Neuronal stem cell (in vitro differentiated cells): ENCODE measurements at regions not wholly inside any gene's neighbourhood (a gene's known extent, or its start where the extent isn't known, plus 50 kb on each side); places are given as distances from the start of the nearest gene placed in this dataset.
"Not testable (repeated sequence)": the region's sequence is repeated elsewhere in the genome, so short reads cannot be mapped to it uniquely, and the experiment has no call there.

Source experiments
- DNase-seq: peaks from one replicate; pipeline ENCODE4 v3.0.0-alpha.2; 2013; ENCODE audit warnings: low spot score
- H2AFZ ChIP-seq: one replicate; pipeline ENCODE4 v1.6.1; 2013; ENCODE audit warnings: mild to moderate bottlenecking, low read length, inconsistent platforms
- H2AK5ac ChIP-seq: 2 replicates; pipeline ENCODE4 v1.6.1; 2013; ENCODE audit warnings: low read depth, mild to moderate bottlenecking, inconsistent platforms, low read length, moderate library complexity, mixed read lengths
- H2BK120ac ChIP-seq: 2 replicates; pipeline ENCODE4 v1.6.1; 2013; ENCODE audit warnings: low read depth, mild to moderate bottlenecking, inconsistent platforms, low read length, moderate library complexity, mixed read lengths
- H2BK12ac ChIP-seq: one replicate; pipeline ENCODE4 v1.6.1; 2013; ENCODE audit warnings: low read length, inconsistent platforms
- H2BK15ac ChIP-seq: 2 replicates; pipeline ENCODE4 v1.6.1; 2013; ENCODE audit warnings: mild to moderate bottlenecking, low read length, inconsistent platforms, mixed read lengths
- H2BK5ac ChIP-seq: one replicate; pipeline ENCODE4 v1.6.1; 2013; ENCODE audit warnings: inconsistent platforms, mild to moderate bottlenecking, low read length, moderate library complexity
- H3K14ac ChIP-seq: one replicate; pipeline ENCODE4 v1.6.1; 2013; ENCODE audit warnings: low read length, inconsistent platforms
- H3K18ac ChIP-seq: 2 replicates; pipeline ENCODE4 v1.6.1; 2013; ENCODE audit warnings: low read length, inconsistent platforms
- H3K23ac ChIP-seq: 2 replicates; pipeline ENCODE4 v1.6.1; 2013; ENCODE audit warnings: low read depth, mild to moderate bottlenecking, mixed read lengths, low read length, inconsistent platforms; ENCODE audit not compliant: poor library complexity
- H3K27ac ChIP-seq: replicated peaks from 3 replicates; pipeline ENCODE4 v1.5.1; 2013; ENCODE audit warnings: low read length, inconsistent platforms
- H3K27me3 ChIP-seq, 3 experiments: 2 replicates each; pipeline ENCODE4 v1.6.1; 2013; ENCODE audit warnings: low read length in 3 of 3, mild to moderate bottlenecking in 2 of 3, inconsistent platforms in 1 of 3, low read depth in 1 of 3, mixed read lengths in 1 of 3, moderate library complexity in 1 of 3; ENCODE audit not compliant: control insufficient read depth in 3 of 3, insufficient read depth in 3 of 3
- H3K36me3 ChIP-seq, 2 donors: replicated peaks in 1 of 2; 2 replicates each; pipeline ENCODE4 v1.6.1; 2013; ENCODE audit warnings: low read length in 2 of 2; ENCODE audit not compliant: control insufficient read depth in 2 of 2, insufficient read depth in 2 of 2
- H3K4ac ChIP-seq: 2 replicates; pipeline ENCODE4 v1.6.1; 2013; ENCODE audit warnings: inconsistent platforms, mild to moderate bottlenecking, low read length, moderate library complexity
- H3K4me1 ChIP-seq, 2 donors: 1 replicate in 1 of 2; 2 replicates in 1 of 2; pipeline ENCODE4 v1.6.1; 2013; ENCODE audit warnings: low read length in 2 of 2, low read depth in 1 of 2; ENCODE audit not compliant: control insufficient read depth in 2 of 2, insufficient read depth in 1 of 2
- H3K4me2 ChIP-seq: one replicate; pipeline ENCODE4 v1.6.1; 2013; ENCODE audit warnings: mild to moderate bottlenecking, low read length, inconsistent platforms; ENCODE audit not compliant: insufficient read depth, poor library complexity, severe bottlenecking
- H3K4me3 ChIP-seq, 2 donors: 2 replicates each; pipeline ENCODE4 v1.5.1; 2013; ENCODE audit warnings: low read length in 2 of 2, mild to moderate bottlenecking in 2 of 2, inconsistent platforms in 1 of 2, moderate library complexity in 1 of 2
- H3K79me1 ChIP-seq: one replicate; pipeline ENCODE4 v1.6.1; 2013; ENCODE audit warnings: low read depth, mild to moderate bottlenecking, inconsistent platforms, low read length, moderate library complexity
- H3K9ac ChIP-seq: one replicate; pipeline ENCODE4 v1.6.1; 2013; ENCODE audit warnings: mild to moderate bottlenecking, low read depth, low read length, inconsistent platforms; ENCODE audit not compliant: poor library complexity
- H3K9me3 ChIP-seq, 2 donors: replicated peaks in 1 of 2; 2 replicates each; pipeline versions ENCODE3 to v1.6.1; 2013; ENCODE audit warnings: low read length in 2 of 2, mild to moderate bottlenecking in 2 of 2, inconsistent platforms in 1 of 2, low read depth in 1 of 2, mixed read lengths in 1 of 2, moderate library complexity in 1 of 2; ENCODE audit not compliant: control insufficient read depth in 2 of 2, insufficient read depth in 1 of 2
- H4K8ac ChIP-seq: one replicate; pipeline ENCODE4 v1.6.1; 2013; ENCODE audit warnings: low read depth, mild to moderate bottlenecking, inconsistent platforms, low read length, moderate library complexity
- H4K91ac ChIP-seq: one replicate; pipeline ENCODE4 v1.6.1; 2013; ENCODE audit warnings: low read length, low read depth, mild to moderate bottlenecking, inconsistent platforms; ENCODE audit not compliant: poor library complexity
- WGBS, 2 donors: extraction: QIAGEN DNeasy Blood & Tissue Kit; methylation state at CpG; one replicate each; pipeline ENCODE4 v1.1.7; 2013; ENCODE audit warnings: missing lambda C conversion rate in 2 of 2, mixed read lengths in 1 of 2; ENCODE audit not compliant: insufficient read length in 2 of 2, insufficient replicate concordance in 1 of 2; ENCODE audit errors: extremely low coverage in 2 of 2; 5-methylcytosine and 5-hydroxymethylcytosine counted together

DNA sequence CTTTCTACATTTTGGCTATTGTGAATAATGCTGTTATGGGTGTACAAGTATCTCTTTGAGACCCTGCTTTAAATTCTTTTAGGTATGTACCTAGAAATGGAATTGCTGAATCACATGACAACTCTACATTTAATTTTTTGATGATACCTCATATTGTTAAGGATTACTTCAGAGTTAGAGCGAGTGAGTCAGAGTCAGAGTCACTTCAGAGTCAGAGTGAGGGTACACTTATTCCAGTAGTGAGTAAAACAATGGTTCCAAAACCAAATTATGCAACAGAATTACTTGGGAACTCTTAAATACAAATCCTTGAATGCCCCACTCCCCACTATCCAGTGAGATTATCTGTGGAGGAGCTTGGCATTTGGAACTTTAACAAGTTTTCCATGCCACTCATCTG, 50.3 kb upstream of the SNRK start:
- Histone ChIP-seq H3K18ac (no peak overlapping the region), H3K9ac (no peak overlapping the region), H3K4me2 (no peak overlapping the region), H2BK5ac (no peak overlapping the region), H2AK5ac (no peak overlapping the region), H3K9me3 (no peaks in the 10 kb centered on the region), H3K27ac (no peak overlapping the region), H2AFZ (no peak overlapping the region), H3K27me3 (no peaks in the 10 kb centered on the region), H2BK12ac (no peak overlapping the region), H3K4ac (no peak overlapping the region), H3K23ac (no peak overlapping the region), H3K4me1 (no peaks in the 10 kb centered on the region), H2BK120ac (no peak overlapping the region), H3K4me3 (no peak overlapping the region), H4K91ac (no peak overlapping the region), H3K79me1 (no peaks in the 10 kb centered on the region), H3K36me3 (no peaks in the 10 kb centered on the region), H4K8ac (no peak overlapping the region), H3K14ac (no peak overlapping the region), H2BK15ac (no peak overlapping the region)
- DNase-seq, result no peak
- WGBS, 2 donors, result no CpG with 5 or more reads among the region's 1 CpG

DNA sequence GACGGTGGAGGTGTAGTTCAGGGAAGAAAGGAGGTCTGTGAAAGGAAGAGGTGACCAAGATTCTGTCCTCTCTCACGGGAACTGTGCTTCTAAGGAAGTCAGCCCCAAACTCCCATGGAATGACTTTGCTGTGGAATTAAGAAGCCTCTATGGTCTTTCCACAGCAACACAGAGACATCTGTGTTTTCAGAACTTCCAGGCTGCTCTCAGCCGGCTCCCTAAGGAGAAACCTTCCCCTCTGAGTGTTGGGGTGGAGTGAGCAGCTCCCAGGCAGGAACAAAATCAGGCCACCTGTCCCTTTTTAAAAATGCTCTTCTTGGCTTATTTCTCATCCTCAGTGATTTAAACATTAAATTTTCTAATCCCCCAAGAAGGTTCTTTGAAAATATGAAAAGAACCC, 53.3 kb upstream of the SNRK start:
- Histone ChIP-seq H3K36me3 (no peaks in the 10 kb centered on the region), H2AFZ (no peak overlapping the region), H4K91ac (no peak overlapping the region), H2BK120ac (no peak overlapping the region), H2BK12ac (no peak overlapping the region), H3K27ac (no peak overlapping the region), H3K4me1 (no peaks in the 10 kb centered on the region), H3K18ac (no peak overlapping the region), H3K14ac (no peak overlapping the region), H3K9ac (no peak overlapping the region), H3K4me2 (no peak overlapping the region), H2AK5ac (no peak overlapping the region), H2BK5ac (no peak overlapping the region), H4K8ac (no peak overlapping the region), H3K27me3 (no peaks in the 10 kb centered on the region), H3K79me1 (no peaks in the 10 kb centered on the region), H3K9me3 (no peaks in the 10 kb centered on the region), H2BK15ac (no peak overlapping the region), H3K23ac (no peak overlapping the region), H3K4me3 (no peak overlapping the region), H3K4ac (no peak overlapping the region)
- DNase-seq, result no peak
- no CpG with 5 or more reads among the region's 3 CpGs for WGBS, 2 donors

DNA sequence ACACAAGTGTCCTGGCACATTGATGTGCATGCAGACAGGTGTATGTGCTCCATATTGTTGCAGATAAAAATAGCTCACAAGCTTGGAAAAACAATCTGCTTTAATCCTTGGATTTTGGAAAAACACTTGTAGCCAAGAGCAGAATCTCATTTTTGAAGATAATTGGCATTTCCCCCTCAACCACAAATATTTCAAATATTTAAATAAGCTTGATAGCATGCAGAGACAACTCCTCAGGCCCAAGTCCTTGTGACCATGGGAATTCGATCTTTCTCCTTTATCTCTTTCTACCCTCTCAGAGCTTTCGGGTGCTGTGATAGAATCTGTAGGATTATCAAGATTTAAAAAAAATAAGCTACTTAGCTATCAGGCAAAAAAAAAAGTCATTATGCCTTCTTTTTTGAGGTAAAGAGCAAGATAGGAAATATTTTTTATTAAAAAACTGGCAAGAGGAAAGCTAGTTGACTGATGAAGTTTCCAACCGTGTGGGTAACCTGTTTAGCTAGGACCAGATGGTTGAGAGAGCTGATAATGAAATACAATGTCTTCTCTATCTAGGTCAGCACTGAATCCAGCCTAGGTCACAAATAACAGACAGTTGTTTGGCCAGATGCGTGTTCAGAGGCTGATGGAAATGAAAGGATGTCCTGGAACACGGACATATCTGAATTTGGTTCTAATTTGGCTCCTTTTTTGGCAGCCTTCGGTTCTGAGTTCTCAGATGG, 54.9 kb upstream of the SNRK start:
- H3K9ac ChIP-seq, result no peak overlapping the region
- H3K4ac ChIP-seq, result no peak overlapping the region
- no peak overlapping the region for H2BK5ac ChIP-seq
- no peak overlapping the region for H4K8ac ChIP-seq
- H3K4me3 ChIP-seq, result no peak overlapping the region
- H2BK15ac ChIP-seq, result no peak overlapping the region
- H3K4me1 ChIP-seq, result no peaks in the 10 kb centered on the region
- no peak overlapping the region for H2AFZ ChIP-seq
- H2BK12ac ChIP-seq, result no peak overlapping the region
- no peak overlapping the region for H2BK120ac ChIP-seq
- H3K79me1 ChIP-seq, result no peaks in the 10 kb centered on the region
- H3K36me3 ChIP-seq, result no peaks in the 10 kb centered on the region
- no peak overlapping the region for H3K4me2 ChIP-seq
- H3K27ac ChIP-seq, result no peak overlapping the region
- peaks cover 0 to 4% of the 10 kb centered on the region in 2 donors for H3K9me3 ChIP-seq
- no peak for DNase-seq
- no CpG with 5 or more reads among the region's 6 CpGs for WGBS, 2 donors
- H3K23ac ChIP-seq, result no peak overlapping the region
- H2AK5ac ChIP-seq, result no peak overlapping the region
- H3K14ac ChIP-seq, result no peak overlapping the region
- no peak overlapping the region for H3K18ac ChIP-seq
- H4K91ac ChIP-seq, result no peak overlapping the region
- no peaks in the 10 kb centered on the region for H3K27me3 ChIP-seq

DNA sequence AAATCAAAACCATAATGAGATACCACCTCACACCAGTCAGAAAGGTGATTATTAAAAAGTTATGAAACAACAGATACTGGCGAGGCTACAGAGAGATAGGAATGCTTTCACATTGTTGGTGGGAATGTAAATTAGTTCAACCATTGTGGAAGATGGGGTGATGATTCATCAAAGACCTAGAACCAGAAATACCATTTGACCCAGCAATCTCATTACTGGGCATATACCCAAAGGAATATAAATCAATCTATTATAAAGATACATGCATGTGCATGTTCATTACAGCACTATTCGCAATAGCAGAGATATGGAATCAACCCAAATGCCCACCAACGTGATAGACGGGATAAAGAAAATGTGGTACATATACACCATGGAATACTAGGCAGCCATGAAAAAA, 56.5 kb upstream of the SNRK start:
- not testable (repeated sequence) for DNase-seq, H3K27ac ChIP-seq, H3K4me2 ChIP-seq, H3K9me3 ChIP-seq, H3K4me3 ChIP-seq, H2BK120ac ChIP-seq, H2BK5ac ChIP-seq, H3K18ac ChIP-seq, H2AFZ ChIP-seq, H3K4ac ChIP-seq, H3K9ac ChIP-seq, H3K23ac ChIP-seq, H4K91ac ChIP-seq, H2BK12ac ChIP-seq, H3K4me1 ChIP-seq, H4K8ac ChIP-seq, H3K14ac ChIP-seq, H3K36me3 ChIP-seq, H3K79me1 ChIP-seq, H3K27me3 ChIP-seq, H2AK5ac ChIP-seq, H2BK15ac ChIP-seq
- WGBS, 2 donors, result no CpG with 5 or more reads among the region's 4 CpGs
